NT2/D1 (cell line): ENCODE measurements at regions not wholly inside any gene's neighbourhood (a gene's known extent, or its start where the extent isn't known, plus 50 kb on each side); places are given as distances from the start of the nearest gene placed in this dataset.

Experiments used
- DNase-seq: peaks from one replicate; pipeline ENCODE4 v3.0.0-alpha.2; 2011; ENCODE audit warnings: low read depth, low spot score
- H3K27me3 ChIP-seq: 2 replicates; pipeline ENCODE4 v1.6.0; 2011; ENCODE audit warnings: mild to moderate bottlenecking; ENCODE audit not compliant: insufficient read length, insufficient read depth
- H3K36me3 ChIP-seq: 2 replicates; pipeline ENCODE4 v1.6.1; 2011; ENCODE audit warnings: mild to moderate bottlenecking, low read length, mixed read lengths; ENCODE audit not compliant: insufficient read depth, insufficient read length
- H3K4me1 ChIP-seq: 2 replicates; pipeline ENCODE4 v1.5.1; 2011; ENCODE audit not compliant: insufficient read depth, insufficient read length
- H3K4me3 ChIP-seq: 2 replicates; pipeline ENCODE4 v1.5.1; 2011; ENCODE audit warnings: low read depth; ENCODE audit not compliant: insufficient read length
- H3K9ac ChIP-seq: 2 replicates; pipeline ENCODE4 v1.6.0; 2011; ENCODE audit warnings: low read depth; ENCODE audit not compliant: insufficient read length
- H3K9me3 ChIP-seq: 2 replicates; pipeline ENCODE4 v1.5.1; 2011; ENCODE audit warnings: mild to moderate bottlenecking, low read length; ENCODE audit not compliant: insufficient read depth
- SUZ12 ChIP-seq: IDR thresholded peaks from 2 replicates; pipeline ENCODE4 v1.6.1; 2011; ENCODE audit not compliant: insufficient read length, insufficient read depth; ENCODE audit errors: extremely low read depth
- YY1 ChIP-seq: IDR thresholded peaks from 2 replicates; pipeline ENCODE4 v1.6.1; 2011; ENCODE audit not compliant: insufficient read length, insufficient read depth
- ZNF274 ChIP-seq: IDR thresholded peaks from 2 replicates; pipeline ENCODE4 v1.6.1; 2011; ENCODE audit warnings: mild to moderate bottlenecking, low read depth, low read length

GRCh38 chr2:217258170-217258569 is 398.3 kb upstream of the TNP1 start:
- Histone ChIP-seq H3K9me3 (no peaks in the 10 kb centered on the region), H3K36me3 (no peaks in the 10 kb centered on the region), H3K4me1 (no peaks in the 10 kb centered on the region), H3K9ac (no peak overlapping the region), H3K27me3 (peaks cover 69% of the 10 kb centered on the region), H3K4me3 (no peak overlapping the region)
- TF ChIP-seq YY1 = no peak
- no peak for TF ChIP-seq ZNF274
- no peak for TF ChIP-seq SUZ12
- no peak for DNase-seq

DNA sequence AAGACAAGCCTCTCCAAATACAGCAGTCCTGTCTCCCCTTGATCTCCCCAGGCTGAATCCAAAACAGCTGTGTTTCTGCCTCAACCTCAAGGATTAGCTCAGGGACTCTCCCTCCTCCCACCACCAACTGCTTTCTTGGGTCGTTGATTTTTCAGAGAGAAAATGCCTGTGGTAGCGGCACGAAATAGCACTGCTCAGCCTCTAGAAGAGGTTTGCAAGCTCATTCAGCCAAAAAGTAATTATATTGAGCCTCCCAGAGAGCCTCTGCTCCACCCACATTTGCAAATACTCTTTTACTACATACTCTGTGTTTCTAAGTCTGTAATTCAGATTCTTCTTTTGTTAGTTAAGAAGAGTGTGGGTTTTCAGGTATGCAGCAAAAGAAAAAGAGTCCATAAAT is 396.4 kb upstream of the TNP1 start:
- Histone ChIP-seq H3K4me3 (no peak overlapping the region), H3K36me3 (no peaks in the 10 kb centered on the region), H3K9ac (no peak overlapping the region), H3K4me1 (no peaks in the 10 kb centered on the region), H3K9me3 (no peaks in the 10 kb centered on the region), H3K27me3 (peaks cover 62% of the 10 kb centered on the region)
- no peak for TF ChIP-seq ZNF274
- no peak for DNase-seq

DNA sequence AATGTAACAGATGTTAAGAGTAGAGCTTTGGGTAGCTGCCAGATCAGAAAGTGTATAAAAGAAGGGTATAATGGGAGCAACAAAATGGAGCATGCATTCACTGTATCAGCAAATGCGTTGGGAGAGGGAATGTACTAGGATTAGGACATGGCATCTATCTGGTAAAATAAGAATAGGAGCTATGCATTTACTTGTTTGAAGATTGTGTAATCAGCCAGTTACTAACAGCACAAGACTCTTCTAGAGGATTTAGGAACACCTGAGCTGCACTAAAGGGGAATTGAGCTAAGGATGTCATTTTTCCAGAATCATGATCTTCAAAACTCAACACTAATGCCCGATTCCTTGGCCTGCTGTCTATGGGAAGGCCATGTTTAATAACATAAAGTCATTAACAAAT is 394.2 kb upstream of the TNP1 start:
- no peak for DNase-seq
- Histone ChIP-seq H3K36me3 (no peaks in the 10 kb centered on the region), H3K9me3 (no peaks in the 10 kb centered on the region), H3K9ac (no peak overlapping the region), H3K4me3 (no peak overlapping the region), H3K27me3 (peaks cover 54% of the 10 kb centered on the region), H3K4me1 (no peaks in the 10 kb centered on the region)
- TF ChIP-seq SUZ12 (no peak), YY1 (no peak), ZNF274 (no peak)

- no peak for DNase-seq
- TF ChIP-seq SUZ12 (no peak), YY1 (no peak), ZNF274 (no peak)
- peaks cover 43% of the 10 kb centered on the region for H3K27me3 ChIP-seq
Measured at GRCh38 chr2:217252181-217252580, 392.3 kb upstream of the TNP1 start.

GRCh38 chr2:217250013-217250524 is 390.2 kb upstream of the TNP1 start:
- H3K27me3 ChIP-seq = peaks cover 35% of the 10 kb centered on the region
- no peaks in the 10 kb centered on the region for H3K36me3 ChIP-seq
- H3K4me3 ChIP-seq = no peak overlapping the region

More at GRCh38 chr2:217252181-217252580, 392.3 kb upstream of the TNP1 start:
- no peak overlapping the region for H3K4me3 ChIP-seq
- no peaks in the 10 kb centered on the region for H3K36me3 ChIP-seq
- H3K9ac ChIP-seq = no peak overlapping the region
- no peaks in the 10 kb centered on the region for H3K4me1 ChIP-seq
- H3K9me3 ChIP-seq = no peaks in the 10 kb centered on the region

GRCh38 chr2:217249121-217250012 is 389.5 kb upstream of the TNP1 start:
- no peak overlapping the region for H3K9ac ChIP-seq
- no peaks in the 10 kb centered on the region for H3K36me3 ChIP-seq
- H3K4me1 ChIP-seq = no peaks in the 10 kb centered on the region
- TF ChIP-seq ZNF274 (no peak), YY1 (no peak), SUZ12 (no peak)
- peaks cover 35% of the 10 kb centered on the region for H3K27me3 ChIP-seq
- H3K4me3 ChIP-seq = no peak overlapping the region
- no peak for DNase-seq
- no peaks in the 10 kb centered on the region for H3K9me3 ChIP-seq

More at GRCh38 chr2:217250013-217250524, 390.2 kb upstream of the TNP1 start:
- Histone ChIP-seq H3K4me1 (no peaks in the 10 kb centered on the region), H3K9me3 (no peaks in the 10 kb centered on the region), H3K9ac (no peak overlapping the region)
- no peak for DNase-seq
- TF ChIP-seq YY1 = no peak
- TF ChIP-seq ZNF274 = no peak
- TF ChIP-seq SUZ12 = no peak

DNA sequence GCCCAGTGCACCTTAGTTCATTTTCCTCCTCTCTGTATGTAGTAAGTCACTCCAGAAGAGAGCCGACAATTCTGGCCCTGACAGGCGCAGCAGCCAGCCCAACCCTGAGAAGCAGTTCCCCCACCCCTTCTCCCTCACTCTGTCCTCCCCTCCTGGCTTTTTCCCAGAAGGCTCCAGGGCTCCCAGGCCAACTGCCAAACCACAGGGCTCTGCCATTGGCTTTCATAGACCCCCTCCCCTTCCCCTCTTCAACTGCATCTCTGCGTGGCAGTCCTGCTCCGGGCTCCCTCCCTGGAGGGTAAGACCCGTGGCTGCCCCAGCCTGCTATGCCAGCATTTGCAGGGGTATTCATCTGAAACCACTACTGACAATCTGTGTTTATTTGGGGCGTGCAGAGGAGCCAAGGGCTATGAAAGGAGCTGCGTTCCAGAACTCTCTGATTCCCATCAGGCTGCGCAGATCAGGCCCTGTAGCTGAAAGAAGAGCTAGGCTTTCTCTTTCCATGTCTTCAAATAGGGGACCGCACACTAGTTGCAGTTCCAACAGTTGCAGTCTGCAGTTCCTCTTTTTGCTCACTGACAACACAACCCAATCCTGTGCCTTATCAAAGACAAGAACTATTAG is 388.6 kb upstream of the TNP1 start:
- Histone ChIP-seq H3K9me3 (no peaks in the 10 kb centered on the region), H3K4me1 (no peaks in the 10 kb centered on the region), H3K27me3 (peaks cover 30% of the 10 kb centered on the region), H3K9ac (no peak overlapping the region), H3K4me3 (no peak overlapping the region), H3K36me3 (no peaks in the 10 kb centered on the region)
- DNase-seq = no peak
- TF ChIP-seq YY1 (no peak), SUZ12 (no peak)
